Astrocyte of the spinal cord (primary cell): ENCODE measurements at regions not wholly inside any gene's neighbourhood (a gene's known extent, or its start where the extent isn't known, plus 50 kb on each side); places are given as distances from the start of the nearest gene placed in this dataset.
"Not testable (repeated sequence)": the region's sequence is repeated elsewhere in the genome, so short reads cannot be mapped to it uniquely, and the experiment has no call there.

Experiments used
- DNase-seq: peaks from one replicate; pipeline ENCODE4 v3.0.0; 2011; ENCODE audit warnings: low read depth, low spot score
- H3K4me3 ChIP-seq: 2 replicates; pipeline ENCODE4 v1.5.1; 2011; ENCODE audit warnings: low read depth, mild to moderate bottlenecking, low read length, moderate library complexity
- CTCF ChIP-seq: IDR thresholded peaks from 2 replicates; pipeline ENCODE4 v1.5.1; 2012; ENCODE audit warnings: low read depth, mild to moderate bottlenecking, low read length, inconsistent platforms
- in situ Hi-C: cut with HindIII; loops from 2 replicates; pipeline ENCODE4 v1.10.0; 2017; ENCODE audit warnings: low sequenced_read_pairs

DNA sequence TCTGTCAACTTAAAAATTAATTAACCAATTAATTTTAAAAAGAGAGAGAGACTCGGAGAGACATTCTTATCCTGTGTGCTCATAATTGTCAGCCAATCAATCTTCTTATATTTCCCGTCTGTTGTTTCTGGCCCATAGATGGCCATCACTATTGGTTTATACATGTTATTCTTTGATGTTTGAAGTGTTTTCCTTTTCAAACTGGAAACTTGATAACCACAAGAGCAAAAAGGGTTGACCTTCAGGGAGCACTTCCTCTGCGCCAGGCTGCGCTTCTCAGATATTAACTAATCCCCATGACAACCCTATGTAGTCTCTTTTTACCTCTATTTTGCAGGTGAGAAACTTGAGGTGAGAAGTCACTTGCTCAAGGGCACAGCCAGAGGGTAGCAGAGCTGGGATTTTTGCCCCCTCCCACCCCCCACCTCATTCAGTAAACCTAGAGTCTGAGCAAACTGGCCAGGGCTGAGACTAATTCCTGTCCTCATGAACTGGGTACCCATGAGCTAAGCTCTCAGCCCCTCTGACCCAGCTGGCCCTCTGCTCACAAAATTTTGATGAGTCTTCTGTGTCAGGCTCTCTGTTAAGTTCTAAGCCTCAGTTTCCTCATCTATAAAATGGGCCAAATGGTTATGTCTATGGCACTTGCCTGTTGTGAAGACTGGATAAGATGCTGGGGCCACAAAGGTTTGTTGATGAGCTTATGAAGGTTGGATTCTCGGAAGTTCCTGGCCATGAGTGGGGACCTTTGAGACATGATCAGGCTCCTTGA lies 86.0 kb upstream of the SH3PXD2B start:
- no peak for DNase-seq
- H3K4me3 ChIP-seq = no peak overlapping the region
- in situ Hi-C loops = no loop called here
- TF ChIP-seq CTCF = no peak

GRCh38 chr5:172535108-172535445 lies 80.8 kb upstream of the SH3PXD2B start:
- no peak overlapping the region for H3K4me3 ChIP-seq
- no peak for TF ChIP-seq CTCF
- DNase-seq = no peak
- in situ Hi-C loops = no loop called here

DNA sequence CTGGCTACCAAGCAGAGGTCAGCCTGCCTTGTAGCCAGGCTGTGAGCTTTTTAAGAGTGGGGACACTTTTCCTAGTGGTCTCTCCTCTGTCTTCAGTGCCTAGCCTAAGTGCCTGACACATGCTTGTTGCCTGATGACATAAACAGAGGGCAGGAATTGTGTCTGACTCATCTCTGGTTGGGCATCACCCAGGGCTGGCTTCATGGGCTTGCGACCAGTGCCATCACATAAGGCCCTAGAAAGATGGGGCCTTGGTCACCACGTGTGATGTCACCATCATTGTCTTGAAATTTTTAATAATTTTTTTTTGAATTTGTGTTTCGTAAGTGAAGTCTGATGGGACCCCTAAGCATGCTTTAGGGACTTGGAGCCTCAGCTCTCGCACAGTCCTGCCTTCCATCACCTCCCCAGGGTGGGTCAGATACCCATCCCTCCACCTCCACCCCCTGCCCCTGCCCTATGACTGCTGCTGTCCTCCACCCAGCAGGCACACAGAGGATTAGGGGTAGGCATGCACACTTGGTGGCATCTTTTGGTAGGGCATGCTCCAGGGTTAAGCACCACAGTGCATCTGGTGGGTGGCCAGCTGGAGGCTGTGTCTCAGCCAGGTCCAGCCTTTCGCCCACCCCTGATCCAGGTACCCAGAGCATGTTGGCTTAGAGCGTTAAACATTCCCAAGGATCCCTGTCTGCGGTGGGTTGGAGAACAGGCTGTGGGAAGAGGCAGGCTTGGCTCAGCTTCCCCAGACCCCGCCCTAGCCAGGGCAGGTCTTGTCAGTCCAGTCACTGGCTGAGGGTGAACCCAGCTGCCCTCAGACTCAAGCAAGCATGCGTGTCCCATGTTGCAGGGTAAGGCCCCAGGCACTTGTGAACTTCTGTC lies 80.1 kb upstream of the SH3PXD2B start:
- no peak for TF ChIP-seq CTCF
- in situ Hi-C loops = no loop called here
- DNase-seq = no peak
- no peak overlapping the region for H3K4me3 ChIP-seq

- no peak overlapping the region for H3K4me3 ChIP-seq
- no peak for TF ChIP-seq CTCF
- no peak for DNase-seq
- in situ Hi-C loops = no loop called here
These were observed 79.3 kb upstream of the SH3PXD2B start for GRCh38 chr5:172533399-172534228.

- no peak for TF ChIP-seq CTCF
- no peak overlapping the region for H3K4me3 ChIP-seq
- no peak for DNase-seq
- in situ Hi-C loops = no loop called here
These were observed 78.7 kb upstream of the SH3PXD2B start for GRCh38 chr5:172533058-172533398.

DNA sequence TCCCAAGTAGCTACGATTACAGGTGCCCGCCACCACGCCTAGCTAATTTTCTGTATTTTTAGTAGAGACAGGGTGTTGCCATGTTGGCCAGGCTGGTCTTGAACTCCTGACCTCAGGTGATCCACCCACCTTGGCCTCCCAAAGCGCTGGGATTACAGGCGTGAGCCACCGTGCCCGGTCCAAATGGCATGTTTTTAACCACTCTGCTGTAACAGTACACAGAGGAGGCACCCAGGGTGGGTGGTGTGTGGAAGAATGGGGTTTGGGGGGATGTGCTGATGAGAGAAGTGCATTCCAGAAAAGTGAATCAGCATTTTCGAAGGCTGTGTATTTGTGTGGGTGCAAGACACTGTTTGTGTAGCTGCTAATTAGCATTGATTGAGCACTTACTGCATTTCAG lies 78.1 kb upstream of the SH3PXD2B start:
- H3K4me3 ChIP-seq, in situ Hi-C loops, DNase-seq: not testable (repeated sequence)

DNA sequence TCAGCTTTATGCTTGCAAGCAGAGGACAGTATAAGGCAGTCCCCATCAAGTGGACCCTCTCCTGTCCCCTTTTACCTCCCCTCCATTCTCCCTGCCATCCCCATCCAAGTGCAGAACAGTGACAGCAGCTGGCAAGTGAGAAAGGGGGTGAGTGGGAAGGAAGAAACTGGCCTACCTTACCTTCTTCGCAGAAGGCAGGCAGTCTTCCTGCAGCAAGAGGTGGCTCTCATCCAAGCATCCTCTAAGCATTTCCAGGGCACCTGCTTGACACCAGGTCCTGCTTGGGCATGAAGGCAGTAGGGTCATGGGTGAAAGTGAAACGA lies 77.3 kb upstream of the SH3PXD2B start:
- no peak for DNase-seq
- H3K4me3 ChIP-seq = no peak overlapping the region
- in situ Hi-C loops = no loop called here
- no peak for TF ChIP-seq CTCF
